Tibial nerve (tissue), 4 donors: ENCODE measurements at regions not wholly inside any gene's neighbourhood (a gene's known extent, or its start where the extent isn't known, plus 50 kb on each side); places are given as distances from the start of the nearest gene placed in this dataset.

Experiments used
- DNase-seq, 2 donors: peaks; one replicate each; pipeline ENCODE4 v3.0.0-alpha.2; 2019; ENCODE audit warnings: low spot score in 2 of 2
- H3K27ac ChIP-seq, 4 donors: fragments of 200-600 bp; sonication (generic) in 3 of 4; one replicate each; pipeline ENCODE4 v1.5.1; 2017 to 2019; ENCODE audit warnings: mild to moderate bottlenecking in 1 of 4
- H3K27me3 ChIP-seq, 2 donors: fragments of 200-600 bp; sonication (generic) in 1 of 2; one replicate each; pipeline versions ENCODE4 v1.5.1 to v1.6.0; 2017 to 2019
- H3K36me3 ChIP-seq, 3 donors: fragments of 200-600 bp; sonication (generic); one replicate each; pipeline ENCODE4 v1.5.1; 2018 to 2019
- H3K4me1 ChIP-seq, 4 donors: fragments of 200-600 bp; sonication (generic) in 3 of 4; one replicate each; pipeline ENCODE4 v1.5.1; 2017 to 2019
- H3K4me3 ChIP-seq, 4 donors: fragments of 200-600 bp; sonication (generic) in 3 of 4; one replicate each; pipeline ENCODE4 v1.5.1; 2017 to 2019; ENCODE audit warnings: mild to moderate bottlenecking in 1 of 4, moderate library complexity in 1 of 4
- H3K9me3 ChIP-seq, 4 donors: fragments of 200-600 bp; sonication (generic) in 3 of 4; one replicate each; pipeline ENCODE4 v1.5.1; 2017 to 2019
- EP300 ChIP-seq, 2 donors: sonication (generic); formaldehyde crosslinking; IDR thresholded peaks; one replicate each; pipeline ENCODE4 v1.6.1; 2017; ENCODE audit warnings: antibody characterized with exemption in 2 of 2, mild to moderate bottlenecking in 1 of 2
- POLR2A ChIP-seq, 2 donors: fragments of 450-650 bp; IDR thresholded peaks; one replicate each; pipeline ENCODE4 v1.6.1; 2017; ENCODE audit warnings: antibody characterized with exemption in 2 of 2, mild to moderate bottlenecking in 2 of 2, moderate library complexity in 2 of 2
- WGBS, 2 donors: methylation state at CpG; one replicate each; pipeline ENCODE4 v1.1.5; 2018; 5-methylcytosine and 5-hydroxymethylcytosine counted together
- TF ChIP-seq, protein P1 (sequence below), 5 experiments: fragments of 200-600 bp in 3 of 5; fragments of 450-650 bp in 2 of 5; sonication (generic) in 3 of 5; IDR thresholded peaks; one replicate each; pipeline ENCODE4 v1.5.1; 2016 to 2019; ENCODE audit warnings: antibody characterized with exemption in 5 of 5, mild to moderate bottlenecking in 3 of 5, moderate library complexity in 2 of 5

DNA sequence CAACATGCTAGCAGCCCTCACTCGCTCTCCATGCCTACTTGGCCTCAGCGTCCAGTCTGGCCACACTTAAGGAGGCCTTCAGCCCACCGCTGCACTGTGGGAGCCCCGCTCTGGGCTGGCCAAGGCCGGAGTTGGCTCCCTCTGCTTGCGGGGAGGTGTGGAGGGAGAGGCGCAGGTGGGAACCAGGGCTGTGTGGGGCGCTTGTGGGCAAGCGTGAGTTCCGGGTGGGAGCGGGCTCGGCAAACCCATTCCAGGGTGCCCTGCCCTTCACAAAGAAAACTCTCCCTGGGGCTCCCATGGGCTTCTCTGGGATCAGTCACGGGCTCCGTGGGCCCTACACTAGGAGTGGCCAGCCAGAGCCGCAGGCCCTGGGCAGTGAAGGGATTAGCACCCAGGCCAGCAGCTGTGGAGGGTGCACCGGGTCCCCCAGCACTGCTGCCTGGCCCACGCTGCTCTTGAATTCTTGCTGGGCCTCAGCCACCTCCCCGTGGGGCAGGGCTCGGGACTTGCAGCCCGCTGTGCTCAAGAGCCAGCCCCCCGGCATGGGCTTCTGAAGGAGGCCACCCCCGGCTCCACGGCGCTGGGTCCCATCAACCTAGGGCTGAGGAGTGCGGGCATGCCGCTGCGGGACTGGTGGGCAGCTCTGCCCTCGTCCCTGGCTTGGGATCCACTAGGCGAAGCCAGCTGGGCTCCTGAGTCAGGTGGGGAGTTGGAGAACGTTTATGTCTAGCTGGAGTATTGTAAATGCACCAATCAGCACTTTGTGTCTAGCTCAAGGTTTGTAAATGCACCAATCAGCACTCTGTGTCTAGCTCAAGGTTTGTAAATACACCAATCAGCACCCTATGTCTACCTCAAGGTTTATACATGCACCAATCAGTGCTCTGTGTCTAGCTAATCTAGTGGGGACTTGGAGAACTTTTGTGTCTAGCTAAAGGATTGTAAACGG, 273.6 kb upstream of the SULF2 start:
- WGBS, 2 donors = 92% methylated on average over 29 to 31 of the region's 31 CpGs
- peaks cover 0 to 9% (median 0%) of the 10 kb centered on the region in 4 donors for H3K9me3 ChIP-seq
- no peak overlapping the region for H3K4me3 ChIP-seq
- H3K27me3 ChIP-seq = no peaks in the 10 kb centered on the region
- no peak overlapping the region for H3K27ac ChIP-seq
- no peaks in the 10 kb centered on the region for H3K36me3 ChIP-seq
- TF ChIP-seq, protein P1, sequence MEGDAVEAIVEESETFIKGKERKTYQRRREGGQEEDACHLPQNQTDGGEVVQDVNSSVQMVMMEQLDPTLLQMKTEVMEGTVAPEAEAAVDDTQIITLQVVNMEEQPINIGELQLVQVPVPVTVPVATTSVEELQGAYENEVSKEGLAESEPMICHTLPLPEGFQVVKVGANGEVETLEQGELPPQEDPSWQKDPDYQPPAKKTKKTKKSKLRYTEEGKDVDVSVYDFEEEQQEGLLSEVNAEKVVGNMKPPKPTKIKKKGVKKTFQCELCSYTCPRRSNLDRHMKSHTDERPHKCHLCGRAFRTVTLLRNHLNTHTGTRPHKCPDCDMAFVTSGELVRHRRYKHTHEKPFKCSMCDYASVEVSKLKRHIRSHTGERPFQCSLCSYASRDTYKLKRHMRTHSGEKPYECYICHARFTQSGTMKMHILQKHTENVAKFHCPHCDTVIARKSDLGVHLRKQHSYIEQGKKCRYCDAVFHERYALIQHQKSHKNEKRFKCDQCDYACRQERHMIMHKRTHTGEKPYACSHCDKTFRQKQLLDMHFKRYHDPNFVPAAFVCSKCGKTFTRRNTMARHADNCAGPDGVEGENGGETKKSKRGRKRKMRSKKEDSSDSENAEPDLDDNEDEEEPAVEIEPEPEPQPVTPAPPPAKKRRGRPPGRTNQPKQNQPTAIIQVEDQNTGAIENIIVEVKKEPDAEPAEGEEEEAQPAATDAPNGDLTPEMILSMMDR (IDR thresholded peaks at IDR 0.05) = no peak
- TF ChIP-seq EP300 (IDR thresholded peaks at IDR 0.05) (no peak), POLR2A (IDR thresholded peaks at IDR 0.05) (no peak)
- no peaks in the 10 kb centered on the region for H3K4me1 ChIP-seq
- DNase-seq = no peak

DNA sequence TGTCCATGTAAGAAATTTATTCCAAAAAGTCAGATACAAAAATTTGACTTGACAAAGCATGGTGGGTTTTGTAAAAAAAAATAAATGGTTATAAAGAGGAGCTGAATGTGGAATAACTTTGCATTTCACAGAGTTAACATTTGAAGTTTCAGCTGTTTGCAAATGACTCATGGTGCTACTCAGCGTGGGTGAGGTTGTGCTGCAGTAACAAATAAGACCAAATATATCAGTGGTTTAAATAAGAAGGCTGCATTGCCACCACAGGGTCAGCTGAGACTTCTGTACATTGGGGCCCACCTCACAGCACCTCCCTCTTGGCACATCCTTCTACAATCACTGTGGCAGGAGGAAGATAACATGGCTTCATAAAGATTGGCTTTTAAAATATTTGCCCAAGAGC, 272.5 kb upstream of the SULF2 start:
- WGBS, 2 donors = 92 to 94% methylated on average over 1 of the region's 1 CpG
- H3K9me3 ChIP-seq = peaks cover 0 to 9% (median 0%) of the 10 kb centered on the region in 4 donors
- H3K4me3 ChIP-seq = no peak overlapping the region
- H3K27me3 ChIP-seq = no peaks in the 10 kb centered on the region
- no peak overlapping the region for H3K27ac ChIP-seq
- TF ChIP-seq POLR2A (IDR thresholded peaks at IDR 0.05) = no peak
- TF ChIP-seq, protein P1 (IDR thresholded peaks at IDR 0.05) = no peak
- no peak for TF ChIP-seq EP300 (IDR thresholded peaks at IDR 0.05)
- no peaks in the 10 kb centered on the region for H3K36me3 ChIP-seq
- H3K4me1 ChIP-seq = no peaks in the 10 kb centered on the region
- DNase-seq = no peak

DNA sequence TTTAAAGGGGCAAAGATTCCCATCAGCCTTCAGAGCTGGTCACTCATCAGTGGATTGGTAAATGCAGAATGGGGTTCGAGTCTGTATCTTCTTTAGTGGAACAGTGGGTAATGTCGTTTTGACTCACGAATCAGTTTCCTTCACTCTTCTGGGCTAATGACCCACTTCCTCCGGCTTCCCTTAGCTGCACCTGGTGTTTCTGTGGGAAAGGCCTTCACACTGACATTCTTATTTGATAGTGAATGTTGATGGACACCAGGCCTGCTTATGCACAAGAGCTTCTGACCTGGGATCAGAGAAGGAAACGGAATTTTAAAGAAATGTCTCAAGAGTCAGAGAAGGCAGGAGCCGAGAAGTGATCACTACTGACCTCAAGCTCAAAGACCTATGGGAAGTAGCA, 272.0 kb upstream of the SULF2 start:
- no peak for TF ChIP-seq EP300 (IDR thresholded peaks at IDR 0.05)
- TF ChIP-seq POLR2A (IDR thresholded peaks at IDR 0.05) = no peak
- TF ChIP-seq, protein P1 (IDR thresholded peaks at IDR 0.05) = no peak
- DNase-seq = no peak
- Histone ChIP-seq H3K4me3 (no peak overlapping the region), H3K27ac (no peak overlapping the region), H3K4me1 (no peaks in the 10 kb centered on the region), H3K9me3 (peaks cover 0 to 9% (median 0%) of the 10 kb centered on the region in 4 donors), H3K36me3 (no peaks in the 10 kb centered on the region), H3K27me3 (no peaks in the 10 kb centered on the region)
- WGBS, 2 donors = 73 to 80% methylated on average over 6 of the region's 6 CpGs

DNA sequence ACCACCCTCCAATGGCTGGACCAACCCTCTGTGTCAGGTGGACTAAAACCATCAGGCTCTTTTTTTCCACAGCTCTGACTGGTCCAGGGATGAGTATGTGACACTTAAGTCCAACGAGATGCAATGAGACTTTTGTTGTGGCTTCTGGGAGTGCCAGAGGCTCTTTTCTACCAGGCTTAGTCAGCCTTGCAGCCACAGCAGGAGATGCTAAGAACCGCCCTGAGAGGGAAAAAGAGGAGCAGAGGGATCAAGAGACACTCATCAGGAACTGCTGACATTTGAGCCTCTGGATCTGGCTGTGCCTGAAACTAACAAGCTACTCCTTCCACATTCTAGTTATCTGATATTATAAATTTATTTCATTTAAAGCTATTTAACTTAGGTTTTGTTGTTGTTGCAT, 270.9 kb upstream of the SULF2 start:
- WGBS, 2 donors = 69 to 79% methylated on average over 2 of the region's 2 CpGs
- TF ChIP-seq, protein P1 (IDR thresholded peaks at IDR 0.05) = no peak
- TF ChIP-seq EP300 (IDR thresholded peaks at IDR 0.05) (no peak), POLR2A (IDR thresholded peaks at IDR 0.05) (no peak)

DNA sequence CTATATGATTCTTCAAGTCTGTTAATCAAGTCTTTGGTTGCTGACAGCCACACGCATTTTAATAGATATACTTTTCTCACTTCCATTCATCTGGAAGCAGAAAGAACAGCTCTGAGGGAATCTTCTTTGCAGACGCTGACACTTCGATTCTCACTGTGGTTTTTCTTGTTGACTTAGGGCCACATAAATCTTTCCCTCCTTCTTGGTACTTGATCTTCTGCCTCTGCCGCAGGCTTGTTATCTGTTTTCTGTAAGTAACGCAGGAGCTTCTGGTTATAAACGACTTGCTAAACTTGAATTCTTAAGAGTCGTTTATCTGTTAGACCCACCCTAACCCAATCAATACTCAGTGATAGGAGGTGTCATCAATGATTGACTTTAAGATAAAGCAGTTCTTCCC, 268.8 kb upstream of the SULF2 start:
- whole genome bisulfite sequencing, 2 donors = 86 to 88% methylated on average over 7 of the region's 7 CpGs
- Histone ChIP-seq H3K36me3 (no peaks in the 10 kb centered on the region), H3K27ac (no peak overlapping the region), H3K4me1 (no peaks in the 10 kb centered on the region), H3K27me3 (no peaks in the 10 kb centered on the region), H3K4me3 (no peak overlapping the region), H3K9me3 (peaks cover 0 to 9% (median 0%) of the 10 kb centered on the region in 4 donors)
- DNase-seq = no peak
- TF ChIP-seq POLR2A (IDR thresholded peaks at IDR 0.05) (no peak), EP300 (IDR thresholded peaks at IDR 0.05) (no peak)
- TF ChIP-seq, protein P1 (IDR thresholded peaks at IDR 0.05) = no peak

More for the DNA sequence above, 270.9 kb upstream of the SULF2 start:
- H3K27ac ChIP-seq = no peak overlapping the region
- no peaks in the 10 kb centered on the region for H3K4me1 ChIP-seq
- H3K9me3 ChIP-seq = peaks cover 0 to 9% (median 0%) of the 10 kb centered on the region in 4 donors
- no peaks in the 10 kb centered on the region for H3K27me3 ChIP-seq
- DNase-seq = no peak
- no peaks in the 10 kb centered on the region for H3K36me3 ChIP-seq
- no peak overlapping the region for H3K4me3 ChIP-seq
